HFF-Myc (cell line): ENCODE measurements at regions not wholly inside any gene's neighbourhood (a gene's known extent, or its start where the extent isn't known, plus 50 kb on each side); places are given as distances from the start of the nearest gene placed in this dataset.
"Not testable (repeated sequence)": the region's sequence is repeated elsewhere in the genome, so short reads cannot be mapped to it uniquely, and the experiment has no call there.

ENCODE experiments used
- DNase-seq: peaks from one replicate; pipeline ENCODE4 v3.0.0-alpha.2; 2011; ENCODE audit warnings: low read depth; ENCODE audit errors: extremely low read depth
- H3K4me3 ChIP-seq: replicated peaks from 2 replicates; pipeline ENCODE4 v1.5.1; 2011; ENCODE audit warnings: low read depth, mild to moderate bottlenecking, control low read depth, low read length
- TF ChIP-seq, protein P1 (sequence below): IDR thresholded peaks from 2 replicates; pipeline ENCODE4 v1.5.1; 2012; ENCODE audit warnings: mild to moderate bottlenecking, low read depth, low read length, control low read depth; ENCODE audit errors: missing control alignments

DNA sequence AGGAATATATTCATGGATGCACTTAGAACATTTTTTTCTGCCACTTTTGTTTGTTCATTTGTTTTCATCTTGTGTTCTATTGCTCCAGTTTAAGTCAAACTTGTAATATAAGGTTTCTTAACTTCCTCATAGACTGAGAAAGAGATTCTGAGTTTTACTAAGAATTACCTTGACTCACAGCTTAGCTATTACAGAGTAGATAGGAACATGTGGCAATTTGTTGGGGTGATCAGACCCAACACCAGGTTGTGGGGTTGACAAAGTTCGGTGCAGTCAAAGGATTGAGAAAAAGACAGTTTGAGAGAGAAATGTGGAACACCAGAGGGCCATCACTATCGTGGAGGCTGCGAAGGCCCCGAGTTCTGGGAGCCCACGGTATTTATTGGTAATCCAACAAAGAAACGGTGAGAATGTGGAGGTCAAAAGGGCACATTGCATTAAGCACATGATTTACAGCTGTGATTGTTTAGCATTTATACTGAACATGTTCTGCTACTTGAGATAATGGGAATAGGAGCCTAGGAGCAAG is 2526.0 kb downstream of the PCDH9 start:
- DNase-seq = no peak
- TF ChIP-seq, protein P1, sequence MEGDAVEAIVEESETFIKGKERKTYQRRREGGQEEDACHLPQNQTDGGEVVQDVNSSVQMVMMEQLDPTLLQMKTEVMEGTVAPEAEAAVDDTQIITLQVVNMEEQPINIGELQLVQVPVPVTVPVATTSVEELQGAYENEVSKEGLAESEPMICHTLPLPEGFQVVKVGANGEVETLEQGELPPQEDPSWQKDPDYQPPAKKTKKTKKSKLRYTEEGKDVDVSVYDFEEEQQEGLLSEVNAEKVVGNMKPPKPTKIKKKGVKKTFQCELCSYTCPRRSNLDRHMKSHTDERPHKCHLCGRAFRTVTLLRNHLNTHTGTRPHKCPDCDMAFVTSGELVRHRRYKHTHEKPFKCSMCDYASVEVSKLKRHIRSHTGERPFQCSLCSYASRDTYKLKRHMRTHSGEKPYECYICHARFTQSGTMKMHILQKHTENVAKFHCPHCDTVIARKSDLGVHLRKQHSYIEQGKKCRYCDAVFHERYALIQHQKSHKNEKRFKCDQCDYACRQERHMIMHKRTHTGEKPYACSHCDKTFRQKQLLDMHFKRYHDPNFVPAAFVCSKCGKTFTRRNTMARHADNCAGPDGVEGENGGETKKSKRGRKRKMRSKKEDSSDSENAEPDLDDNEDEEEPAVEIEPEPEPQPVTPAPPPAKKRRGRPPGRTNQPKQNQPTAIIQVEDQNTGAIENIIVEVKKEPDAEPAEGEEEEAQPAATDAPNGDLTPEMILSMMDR = no peak
- no peak overlapping the region for H3K4me3 ChIP-seq

DNA sequence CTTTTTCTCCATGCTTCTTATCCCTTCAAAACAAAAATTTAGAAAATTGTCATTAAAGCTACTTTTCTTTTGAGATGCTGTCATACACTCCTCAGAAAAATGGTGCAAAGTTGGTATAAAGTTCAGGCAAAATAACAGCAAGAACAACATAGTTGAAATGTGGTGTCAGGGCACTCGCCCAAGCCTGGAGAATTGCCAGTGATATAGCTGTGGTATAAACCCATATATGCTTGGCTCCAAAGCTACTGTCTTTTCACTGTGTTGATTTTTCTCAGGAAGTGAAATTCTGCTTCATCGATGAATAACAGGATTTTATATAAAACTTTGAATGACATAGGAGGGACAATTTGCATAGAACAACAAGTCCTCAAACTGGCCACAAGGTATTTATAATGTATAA is 2532.9 kb downstream of the PCDH9 start:
- no peak overlapping the region for H3K4me3 ChIP-seq
- no peak for DNase-seq
- TF ChIP-seq, protein P1 = no peak

DNA sequence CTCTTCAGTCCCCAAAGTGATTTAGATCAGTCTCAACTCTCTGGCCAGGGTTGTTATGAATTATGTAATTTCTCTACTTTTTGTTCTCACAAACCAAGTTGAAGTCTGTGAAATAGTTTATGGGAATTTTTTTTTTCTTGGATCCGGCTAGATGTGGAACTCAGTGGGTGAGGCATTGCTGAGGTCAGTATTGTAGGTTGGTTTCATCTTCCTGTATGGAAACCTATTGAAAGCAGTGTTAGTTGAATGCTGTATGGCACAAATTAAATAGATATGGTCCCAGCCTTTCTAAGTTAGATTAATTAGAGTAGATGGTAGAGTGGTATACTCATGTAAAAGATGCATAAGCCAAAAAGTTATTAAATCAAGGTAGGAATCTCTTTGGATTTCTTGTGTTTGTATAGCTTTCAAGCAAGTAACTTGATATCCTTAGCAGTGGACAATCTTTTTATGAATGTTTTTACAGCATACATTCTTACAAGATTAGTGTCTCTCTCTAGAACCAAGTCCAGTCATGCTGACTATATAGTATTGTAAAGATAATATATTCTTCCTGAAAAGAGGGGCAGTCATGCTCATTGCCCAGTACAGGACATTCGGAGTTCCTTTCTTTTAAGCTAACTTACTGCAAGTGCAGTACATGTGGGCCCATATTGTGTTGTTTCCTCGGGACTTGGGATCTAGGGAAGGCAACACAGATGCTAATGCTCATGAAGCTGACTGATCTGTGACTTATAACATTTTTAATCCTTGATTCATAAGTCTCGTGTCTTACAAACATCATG is 2541.1 kb downstream of the PCDH9 start:
- TF ChIP-seq, protein P1 = no peak
- no peak for DNase-seq
- H3K4me3 ChIP-seq = no peak overlapping the region

DNA sequence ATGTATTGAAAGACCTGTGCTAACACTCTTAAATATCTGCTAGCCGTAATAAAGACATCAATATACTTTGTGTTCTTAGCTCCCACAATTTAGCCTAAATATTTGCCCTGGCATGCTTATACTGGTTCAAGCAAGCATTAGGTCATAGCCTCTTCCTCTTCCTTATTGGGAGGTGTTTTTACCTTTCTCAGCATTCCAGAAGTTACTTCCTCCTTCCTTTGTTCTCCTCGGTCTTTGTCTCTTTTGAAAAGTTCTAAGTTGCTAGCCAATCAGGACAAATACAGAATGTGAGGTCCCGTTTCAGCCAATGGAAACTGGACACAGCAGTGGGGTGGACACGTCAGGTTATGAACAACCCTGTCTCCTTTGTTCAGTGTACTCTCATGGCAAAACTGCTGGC is 2543.6 kb downstream of the PCDH9 start:
- not testable (repeated sequence) for DNase-seq, H3K4me3 ChIP-seq

DNA sequence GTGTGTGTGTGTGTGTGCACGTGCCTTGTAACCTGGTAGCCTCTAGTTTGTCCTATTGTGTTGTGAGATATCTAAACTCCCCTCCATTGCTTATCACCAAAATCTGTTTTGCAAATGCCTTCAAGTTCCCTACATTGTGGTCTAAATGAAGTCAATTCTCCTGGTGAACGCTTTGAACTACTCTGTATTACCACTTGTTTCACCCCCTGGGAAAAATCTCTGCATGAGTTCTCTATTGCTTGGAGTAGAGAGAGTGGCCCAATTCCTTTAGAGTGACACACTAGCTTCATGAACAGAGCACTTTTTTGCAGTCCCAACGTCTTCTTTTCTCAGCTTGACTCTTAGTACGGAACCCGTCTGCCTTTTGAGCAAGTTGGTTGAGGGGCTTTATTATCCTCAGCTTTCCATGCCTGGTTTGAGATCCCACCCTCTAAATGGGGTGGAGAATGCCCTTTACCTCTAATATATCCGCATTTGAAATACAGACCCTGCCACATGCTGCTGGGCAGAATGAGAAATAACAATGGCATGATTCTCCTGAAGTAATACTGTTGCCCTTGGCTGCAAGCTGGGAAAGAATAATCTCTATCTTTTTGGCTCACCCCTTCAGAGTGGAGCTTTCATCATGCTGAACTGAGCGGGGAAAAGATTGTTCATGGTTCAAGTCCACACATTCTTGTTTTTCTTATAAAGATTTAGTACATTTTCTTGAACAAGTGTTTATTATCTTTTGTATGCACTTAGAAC is 2545.3 kb downstream of the PCDH9 start:
- no peak for DNase-seq
- H3K4me3 ChIP-seq = no peak overlapping the region

DNA sequence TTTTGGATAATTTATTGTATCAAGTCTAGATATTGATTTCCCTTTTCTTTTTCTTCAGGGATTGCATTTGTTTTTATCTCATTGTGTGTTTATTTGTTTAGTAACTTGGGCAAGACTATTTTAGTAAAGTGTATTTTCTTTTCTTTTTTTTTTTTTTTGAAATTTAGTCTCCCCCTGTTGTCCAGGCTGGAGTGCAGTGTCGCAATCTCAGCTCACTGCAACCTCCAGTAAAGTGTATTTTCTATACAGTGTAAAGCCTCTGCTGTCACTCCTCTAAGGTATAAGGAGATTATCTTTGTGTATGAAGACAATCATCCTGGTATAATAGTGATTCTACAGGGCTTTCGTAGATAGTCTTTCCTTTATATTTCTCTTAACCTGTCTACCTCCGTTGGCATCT is 2546.0 kb downstream of the PCDH9 start:
- H3K4me3 ChIP-seq = no peak overlapping the region
- no peak for DNase-seq
- TF ChIP-seq, protein P1 = no peak

More for the DNA sequence above, 2545.3 kb downstream of the PCDH9 start:
- TF ChIP-seq, protein P1 = no peak

DNA sequence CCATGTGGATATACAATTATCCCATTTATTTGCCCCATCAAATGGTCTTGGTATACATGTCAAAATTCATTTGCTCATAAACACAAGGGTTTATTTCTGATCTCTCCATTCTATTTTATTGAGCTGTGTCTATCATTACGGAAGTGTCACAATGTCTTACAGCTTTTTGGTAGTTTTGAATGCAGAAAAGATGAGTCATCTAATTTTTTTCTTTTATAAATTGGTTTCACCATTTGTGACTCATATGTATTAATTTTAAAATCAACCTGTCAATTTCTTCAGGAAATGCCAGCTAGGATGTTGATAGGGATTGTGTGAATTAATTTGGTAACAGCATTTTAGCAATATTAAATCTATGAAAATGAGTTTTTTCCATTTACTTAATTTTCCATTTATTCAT is 2549.4 kb downstream of the PCDH9 start:
- TF ChIP-seq, protein P1 = no peak
- H3K4me3 ChIP-seq = no peak overlapping the region
- no peak for DNase-seq
